ENCODE measurements at regions not wholly inside any gene's neighbourhood (a gene's known extent, or its start where the extent isn't known, plus 50 kb on each side); places are given as distances from the start of the nearest gene placed in this dataset.

DNA sequence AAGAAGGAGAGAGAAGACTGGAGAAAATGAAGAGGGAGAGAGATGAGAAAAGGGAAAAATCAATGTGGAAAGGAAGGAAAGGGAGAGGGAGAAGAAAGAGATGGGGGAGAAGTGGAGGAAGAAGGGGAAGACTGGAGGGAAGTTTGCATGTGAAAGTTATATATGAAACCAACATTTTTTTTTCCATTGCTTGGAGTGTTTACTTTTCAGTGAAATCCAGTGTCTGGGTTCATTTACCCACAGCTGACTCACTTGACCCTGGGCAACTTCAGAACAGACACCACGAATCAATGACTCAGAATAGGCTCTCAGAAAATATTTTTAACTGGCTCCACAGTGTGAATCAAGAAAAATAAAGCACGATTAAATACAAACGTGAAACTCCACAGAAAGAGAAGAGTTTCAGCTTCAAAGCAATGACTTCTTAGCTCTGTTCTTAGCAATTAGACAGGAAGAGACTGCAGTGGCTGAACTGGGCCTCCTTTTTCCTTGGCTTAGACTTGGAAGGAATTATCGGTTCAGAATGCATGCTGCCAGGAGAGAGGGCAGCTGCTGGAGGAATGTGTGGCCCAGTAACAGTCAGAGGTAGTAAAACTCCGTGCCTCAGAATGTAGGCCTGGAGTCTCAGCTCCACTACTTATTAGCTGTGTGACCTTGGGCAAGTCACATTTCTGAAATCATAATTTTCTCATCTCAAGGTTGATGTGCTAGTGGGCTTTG lies 237.5 kb downstream of the MIAT start:
- TF ChIP-seq TAF1 (IDR thresholded peaks at IDR 0.05; ENCODE audit: borderline replicate concordance, insufficient read depth, low read length) = no peak
- TF ChIP-seq, protein P1, sequence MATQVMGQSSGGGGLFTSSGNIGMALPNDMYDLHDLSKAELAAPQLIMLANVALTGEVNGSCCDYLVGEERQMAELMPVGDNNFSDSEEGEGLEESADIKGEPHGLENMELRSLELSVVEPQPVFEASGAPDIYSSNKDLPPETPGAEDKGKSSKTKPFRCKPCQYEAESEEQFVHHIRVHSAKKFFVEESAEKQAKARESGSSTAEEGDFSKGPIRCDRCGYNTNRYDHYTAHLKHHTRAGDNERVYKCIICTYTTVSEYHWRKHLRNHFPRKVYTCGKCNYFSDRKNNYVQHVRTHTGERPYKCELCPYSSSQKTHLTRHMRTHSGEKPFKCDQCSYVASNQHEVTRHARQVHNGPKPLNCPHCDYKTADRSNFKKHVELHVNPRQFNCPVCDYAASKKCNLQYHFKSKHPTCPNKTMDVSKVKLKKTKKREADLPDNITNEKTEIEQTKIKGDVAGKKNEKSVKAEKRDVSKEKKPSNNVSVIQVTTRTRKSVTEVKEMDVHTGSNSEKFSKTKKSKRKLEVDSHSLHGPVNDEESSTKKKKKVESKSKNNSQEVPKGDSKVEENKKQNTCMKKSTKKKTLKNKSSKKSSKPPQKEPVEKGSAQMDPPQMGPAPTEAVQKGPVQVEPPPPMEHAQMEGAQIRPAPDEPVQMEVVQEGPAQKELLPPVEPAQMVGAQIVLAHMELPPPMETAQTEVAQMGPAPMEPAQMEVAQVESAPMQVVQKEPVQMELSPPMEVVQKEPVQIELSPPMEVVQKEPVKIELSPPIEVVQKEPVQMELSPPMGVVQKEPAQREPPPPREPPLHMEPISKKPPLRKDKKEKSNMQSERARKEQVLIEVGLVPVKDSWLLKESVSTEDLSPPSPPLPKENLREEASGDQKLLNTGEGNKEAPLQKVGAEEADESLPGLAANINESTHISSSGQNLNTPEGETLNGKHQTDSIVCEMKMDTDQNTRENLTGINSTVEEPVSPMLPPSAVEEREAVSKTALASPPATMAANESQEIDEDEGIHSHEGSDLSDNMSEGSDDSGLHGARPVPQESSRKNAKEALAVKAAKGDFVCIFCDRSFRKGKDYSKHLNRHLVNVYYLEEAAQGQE (IDR thresholded peaks at IDR 0.05; ENCODE audit: insufficient read depth in 1 of 2, low read depth in 2 of 2, low read length in 2 of 2) = no peak
- no peak for TF ChIP-seq POLR2AphosphoS5 (IDR thresholded peaks at IDR 0.05; ENCODE audit: low read depth, low read length)

All from PFSK-1 (cell line).